ENCODE measurements at regions not wholly inside any gene's neighbourhood (a gene's known extent, or its start where the extent isn't known, plus 50 kb on each side); places are given as distances from the start of the nearest gene placed in this dataset.

- no peaks in the 10 kb centered on the region for H3K4me1 ChIP-seq (ENCODE audit: low read depth)
Observed at GRCh38 chr20:54849741-54850140, 374.3 kb downstream of the DOK5 start.

GRCh38 chr20:54848984-54849538 lies 373.7 kb downstream of the DOK5 start:
- H3K36me3 ChIP-seq (ENCODE audit: low read depth), result no peaks in the 10 kb centered on the region
- ATAC-seq (no peak), DNase-seq (no peak)
- TF ChIP-seq CTCF (IDR thresholded peaks at IDR 0.05), result no peak
- intact Hi-C loops (cut with DNase I, micrococcal nuclease), result no loop called here
- H3K9me3 ChIP-seq, result no peaks in the 10 kb centered on the region
- H3K4me1 ChIP-seq (ENCODE audit: low read depth), result no peaks in the 10 kb centered on the region
- no peak overlapping the region for H3K4me3 ChIP-seq

More at GRCh38 chr20:54849741-54850140, 374.3 kb downstream of the DOK5 start:
- Histone ChIP-seq H3K9me3 (no peaks in the 10 kb centered on the region), H3K4me3 (no peak overlapping the region), H3K36me3 (ENCODE audit: low read depth) (no peaks in the 10 kb centered on the region)
- intact Hi-C loops (cut with DNase I, micrococcal nuclease), result no loop called here
- DNase-seq (no peak), ATAC-seq (no peak)
- no peak for TF ChIP-seq CTCF (IDR thresholded peaks at IDR 0.05)

GRCh38 chr20:54848262-54848661 lies 372.9 kb downstream of the DOK5 start:
- no peak overlapping the region for H3K4me3 ChIP-seq
- ATAC-seq, result no peak
- no peak for DNase-seq
- no peaks in the 10 kb centered on the region for H3K9me3 ChIP-seq
- H3K4me1 ChIP-seq (ENCODE audit: low read depth), result no peaks in the 10 kb centered on the region
- TF ChIP-seq CTCF (IDR thresholded peaks at IDR 0.05), result no peak
- intact Hi-C loops (cut with DNase I, micrococcal nuclease), result no loop called here
- H3K36me3 ChIP-seq (ENCODE audit: low read depth), result no peaks in the 10 kb centered on the region

- Histone ChIP-seq H3K36me3 (ENCODE audit: low read depth) (no peaks in the 10 kb centered on the region), H3K9me3 (no peaks in the 10 kb centered on the region), H3K4me3 (no peak overlapping the region), H3K4me1 (ENCODE audit: low read depth) (no peaks in the 10 kb centered on the region)
- ATAC-seq (no peak), DNase-seq (no peak)
- no peak for TF ChIP-seq CTCF (IDR thresholded peaks at IDR 0.05)
- intact Hi-C loops (cut with DNase I, micrococcal nuclease), result no loop called here
Observed at GRCh38 chr20:54846948-54847347, 371.6 kb downstream of the DOK5 start.

GRCh38 chr20:54844346-54844745 lies 369.0 kb downstream of the DOK5 start:
- intact Hi-C loops (cut with DNase I, micrococcal nuclease), result no loop called here
- no peak for TF ChIP-seq CTCF (IDR thresholded peaks at IDR 0.05)
- Histone ChIP-seq H3K9me3 (no peaks in the 10 kb centered on the region), H3K36me3 (ENCODE audit: low read depth) (no peaks in the 10 kb centered on the region), H3K4me1 (ENCODE audit: low read depth) (no peaks in the 10 kb centered on the region), H3K4me3 (no peak overlapping the region)
- DNase-seq (no peak), ATAC-seq (no peak)

GRCh38 chr20:54843865-54844264 lies 368.5 kb downstream of the DOK5 start:
- DNase-seq (no peak), ATAC-seq (no peak)
- TF ChIP-seq CTCF (IDR thresholded peaks at IDR 0.05), result no peak
- intact Hi-C loops (cut with DNase I, micrococcal nuclease), result no loop called here
- Histone ChIP-seq H3K4me3 (no peak overlapping the region), H3K9me3 (no peaks in the 10 kb centered on the region), H3K4me1 (ENCODE audit: low read depth) (no peaks in the 10 kb centered on the region), H3K36me3 (ENCODE audit: low read depth) (no peaks in the 10 kb centered on the region)

Data from mucosa of descending colon (tissue), 3 donors.